GM12878 (cell line): ENCODE measurements at regions not wholly inside any gene's neighbourhood (a gene's known extent, or its start where the extent isn't known, plus 50 kb on each side); places are given as distances from the start of the nearest gene placed in this dataset.

Experiments used
- ATAC-seq: fragments of 200-7000 bp; cut with Tn5 transposase; 3 replicates; pipeline ENCODE4 v1.9.1; 2020; ENCODE audit warnings: mild to moderate bottlenecking, moderate library complexity
- BruUV-seq: library from RNA; stranded (reverse); fragments of 400-500 nt; replicated peaks from 2 replicates; lab custom pipeline; 2021; lab: Mats Ljungman, UMichigan
- CTCF ChIA-PET: fragments of 300-600 bp; sonication (Branson Sonifier 250); formaldehyde crosslinking; extraction: SDS; loops from one replicate; lab custom pipeline; 2021; ENCODE audit warnings: inconsistent platforms; lab: Yijun Ruan, JAX
- POLR2A ChIA-PET: fragments of 350-600 bp; formaldehyde crosslinking; extraction: SDS; loops from one replicate; lab custom pipeline; 2021; ENCODE audit warnings: inconsistent platforms; lab: Charles Lee
- RAD21 ChIA-PET: fragments of 300-600 bp; sonication (Branson Sonifier 250); formaldehyde crosslinking; loops from one replicate; lab custom pipeline; 2023; ENCODE audit warnings: antibody characterized with exemption; ENCODE audit not compliant: unreplicated experiment; lab: Charles Lee
- SMC1A ChIA-PET: fragments of 300-600 bp; sonication (Branson Sonifier 250); formaldehyde crosslinking; loops from one replicate; lab custom pipeline; 2023; ENCODE audit not compliant: unreplicated experiment, uncharacterized antibody; lab: Charles Lee
- DNase-seq: peaks from one replicate; pipeline ENCODE4 v3.0.0-alpha.2; 2011; ENCODE audit warnings: low read depth, low spot score
- FAIRE-seq: peaks from 3 replicates; lab custom pipeline; 2011; peaks lifted over from hg19 to GRCh38; lab: Jason Lieb, UNC
- H2AFZ ChIP-seq: 2 replicates; pipeline ENCODE4 v1.6.0; 2011; ENCODE audit warnings: low read depth, low read length, control low read depth; ENCODE audit not compliant: control insufficient read depth
- H3K27ac ChIP-seq: 2 replicates; pipeline ENCODE4 v1.5.1; 2011; ENCODE audit warnings: control low read depth; ENCODE audit not compliant: control insufficient read depth, insufficient read depth
- H3K27me3 ChIP-seq, 2 experiments: replicated peaks in 1 of 2; 2 replicates each; pipeline versions ENCODE4 v1.6.0 to v1.6.1; 2011; ENCODE audit warnings: low read length in 1 of 2; ENCODE audit not compliant: control insufficient read depth in 2 of 2, insufficient read depth in 2 of 2
- H3K36me3 ChIP-seq, 2 experiments: 2 replicates each; pipeline ENCODE4 v1.5.1; 2011; ENCODE audit warnings: low read length in 1 of 2; ENCODE audit not compliant: control insufficient read depth in 2 of 2, insufficient read depth in 2 of 2
- H3K4me1 ChIP-seq: 2 replicates; pipeline ENCODE4 v1.6.1; 2011; ENCODE audit warnings: mild to moderate bottlenecking, low read length, moderate library complexity, mixed read lengths; ENCODE audit not compliant: control insufficient read depth, insufficient read depth
- H3K4me2 ChIP-seq: 2 replicates; pipeline ENCODE4 v1.6.0; 2011; ENCODE audit warnings: control low read depth; ENCODE audit not compliant: control insufficient read depth, insufficient read depth
- H3K4me3 ChIP-seq: fragments of 200-600 bp; sonication (generic); 2 replicates; pipeline ENCODE4 v1.5.1; 2016
- H3K79me2 ChIP-seq: 2 replicates; pipeline ENCODE4 v1.6.0; 2011; ENCODE audit warnings: low read length; ENCODE audit not compliant: control insufficient read depth, insufficient read depth
- H3K9ac ChIP-seq: 2 replicates; pipeline ENCODE4 v1.8.0; 2011; ENCODE audit warnings: low read length, control low read depth, mixed read lengths; ENCODE audit not compliant: control insufficient read depth, insufficient read depth
- H3K9me3 ChIP-seq: replicated peaks from 3 replicates; pipeline ENCODE4 v1.5.1; 2011; ENCODE audit warnings: mild to moderate bottlenecking, low read length; ENCODE audit not compliant: control insufficient read depth, insufficient read depth
- H4K20me1 ChIP-seq: 2 replicates; pipeline ENCODE4 v1.6.0; 2011; ENCODE audit not compliant: control insufficient read depth, insufficient read depth
- PAX5 ChIP-seq: IDR thresholded peaks from 2 replicates; pipeline ENCODE4 v1.6.1; 2011; ENCODE audit warnings: low read depth, low read length, borderline replicate concordance
- PBX3 ChIP-seq: IDR thresholded peaks from 2 replicates; pipeline ENCODE4 v1.6.1; 2011; ENCODE audit warnings: mild to moderate bottlenecking, low read depth, low read length, moderate library complexity; ENCODE audit not compliant: insufficient replicate concordance
- RAD51 ChIP-seq: fragments of 450-650 bp; IDR thresholded peaks from 2 replicates; pipeline ENCODE4 v1.6.1; 2016; ENCODE audit warnings: moderate library complexity, mild to moderate bottlenecking, inconsistent platforms
- RELA ChIP-seq: fragments of 450-650 bp; IDR thresholded peaks from 2 replicates; pipeline ENCODE4 v1.8.0; 2014; ENCODE audit warnings: borderline replicate concordance; ENCODE audit not compliant: partially characterized antibody
- SPI1 ChIP-seq: IDR thresholded peaks from 2 replicates; pipeline ENCODE4 v1.6.1; 2011; ENCODE audit warnings: low read depth, mild to moderate bottlenecking, low read length, moderate library complexity, borderline replicate concordance; ENCODE audit not compliant: insufficient read depth
- YBX1 ChIP-seq: fragments of 450-650 bp; IDR thresholded peaks from 2 replicates; pipeline ENCODE4 v1.6.1; 2016; ENCODE audit warnings: antibody characterized with exemption
- ZNF207 ChIP-seq: fragments of 450-650 bp; IDR thresholded peaks from 2 replicates; pipeline ENCODE4 v1.6.1; 2014; ENCODE audit warnings: antibody characterized with exemption, mild to moderate bottlenecking, borderline replicate concordance
- WGBS: methylation state at CpG from one replicate; pipeline ENCODE4 v1.1.6; 2016; ENCODE audit warnings: low lambda C conversion rate; ENCODE audit not compliant: insufficient replicate concordance, insufficient coverage; ENCODE audit errors: missing lambda C conversion rate; 5-methylcytosine and 5-hydroxymethylcytosine counted together
- in situ Hi-C: fragments of 300-500 bp; cut with MboI; formaldehyde crosslinking; loops from 9 replicates; pipeline ENCODE4 v1.14.3; 2018; ENCODE audit warnings: mixed read lengths
- intact Hi-C: fragments of 100-400 bp; cut with micrococcal nuclease; formaldehyde crosslinking; loops from one replicate; pipeline ENCODE4 v1.14.2; 2022; ENCODE audit not compliant: unreplicated experiment
- TF ChIP-seq, protein P1 (sequence below): fragments of 450-650 bp; formaldehyde crosslinking; IDR thresholded peaks from 2 replicates; pipeline ENCODE4 v1.5.0; 2022; ENCODE audit warnings: mild to moderate bottlenecking, missing genetic modification characterization

DNA sequence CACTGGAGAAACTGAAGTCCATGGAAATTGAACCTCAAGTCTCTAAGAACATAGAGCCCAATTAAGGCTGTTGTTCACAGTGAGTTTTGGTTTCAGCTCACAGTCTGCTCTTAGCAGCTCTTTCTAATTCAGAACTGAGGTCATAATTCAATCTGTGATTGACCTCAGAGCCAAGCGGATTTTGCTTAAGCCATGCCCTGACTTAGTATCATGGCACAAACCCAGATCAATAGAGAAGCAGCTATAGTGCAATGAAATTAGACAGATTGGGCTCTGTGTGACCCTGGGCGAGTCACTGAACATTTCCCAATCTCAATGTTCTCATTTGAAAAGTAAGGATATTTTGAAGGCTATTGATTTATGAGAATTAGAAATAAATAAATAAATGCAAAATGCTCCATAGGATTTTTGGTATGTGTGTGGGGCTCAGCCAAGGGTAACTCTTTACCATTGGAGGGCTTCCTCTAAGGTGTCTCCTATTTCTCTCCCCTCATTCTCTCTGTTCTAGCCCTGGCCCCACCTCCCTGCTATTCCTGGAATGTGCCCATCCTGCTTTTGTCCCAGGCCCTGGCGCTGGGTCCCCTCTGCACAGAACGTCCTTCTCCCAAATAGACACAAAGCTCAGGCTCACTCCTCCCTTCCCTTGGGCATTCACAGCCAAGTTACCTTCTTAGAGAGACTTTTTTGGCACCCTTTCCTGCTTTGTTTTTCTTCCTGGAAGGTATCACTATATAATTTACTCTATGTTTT is 239.6 kb downstream of the LPIN1 start (continued):
- TF ChIP-seq, protein P1, sequence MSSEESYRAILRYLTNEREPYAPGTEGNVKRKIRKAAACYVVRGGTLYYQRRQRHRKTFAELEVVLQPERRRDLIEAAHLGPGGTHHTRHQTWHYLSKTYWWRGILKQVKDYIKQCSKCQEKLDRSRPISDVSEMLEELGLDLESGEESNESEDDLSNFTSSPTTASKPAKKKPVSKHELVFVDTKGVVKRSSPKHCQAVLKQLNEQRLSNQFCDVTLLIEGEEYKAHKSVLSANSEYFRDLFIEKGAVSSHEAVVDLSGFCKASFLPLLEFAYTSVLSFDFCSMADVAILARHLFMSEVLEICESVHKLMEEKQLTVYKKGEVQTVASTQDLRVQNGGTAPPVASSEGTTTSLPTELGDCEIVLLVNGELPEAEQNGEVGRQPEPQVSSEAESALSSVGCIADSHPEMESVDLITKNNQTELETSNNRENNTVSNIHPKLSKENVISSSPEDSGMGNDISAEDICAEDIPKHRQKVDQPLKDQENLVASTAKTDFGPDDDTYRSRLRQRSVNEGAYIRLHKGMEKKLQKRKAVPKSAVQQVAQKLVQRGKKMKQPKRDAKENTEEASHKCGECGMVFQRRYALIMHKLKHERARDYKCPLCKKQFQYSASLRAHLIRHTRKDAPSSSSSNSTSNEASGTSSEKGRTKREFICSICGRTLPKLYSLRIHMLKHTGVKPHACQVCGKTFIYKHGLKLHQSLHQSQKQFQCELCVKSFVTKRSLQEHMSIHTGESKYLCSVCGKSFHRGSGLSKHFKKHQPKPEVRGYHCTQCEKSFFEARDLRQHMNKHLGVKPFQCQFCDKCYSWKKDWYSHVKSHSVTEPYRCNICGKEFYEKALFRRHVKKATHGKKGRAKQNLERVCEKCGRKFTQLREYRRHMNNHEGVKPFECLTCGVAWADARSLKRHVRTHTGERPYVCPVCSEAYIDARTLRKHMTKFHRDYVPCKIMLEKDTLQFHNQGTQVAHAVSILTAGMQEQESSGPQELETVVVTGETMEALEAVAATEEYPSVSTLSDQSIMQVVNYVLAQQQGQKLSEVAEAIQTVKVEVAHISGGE (CRISPR knock-in tag), result no peak
- TF ChIP-seq SPI1 (no peak), YBX1 (no peak), PBX3 (no peak), ZNF207 (no peak), RELA (no peak)

GRCh38 chr2:11987151-11987550 is 240.7 kb downstream of the LPIN1 start:
- ChIA-PET RAD21 (no interaction called here), CTCF (interaction anchor here (1.0 kb wide), 1 partner anchor 9 kb away, joined by 4 read pairs; no protein-coding TSS in a partner anchor)
- no peak for FAIRE-seq
- H2AFZ ChIP-seq, result no peak overlapping the region
- intact Hi-C loops, result no loop called here
- TF ChIP-seq RAD51 (no peak), PAX5 (no peak)
- TF ChIP-seq, all 136 proteins: peak for 0
- Histone ChIP-seq H4K20me1 (no peaks in the 10 kb centered on the region), H3K4me3 (no peak overlapping the region), H3K9me3 (no peaks in the 10 kb centered on the region; the same call in 2 of the 3 replicates), H3K36me3 (peaks cover 0 to 10% of the 10 kb centered on the region in 2 experiments; a peak in 3 of 4 replicates), H3K27ac (no peak overlapping the region), H3K27me3 (no peaks in the 10 kb centered on the region), H3K4me1 (no peaks in the 10 kb centered on the region), H3K4me2 (no peak overlapping the region), H3K79me2 (no peaks in the 10 kb centered on the region), H3K9ac (no peak overlapping the region)
- no TSS peak for BruUV-seq
- ChIA-PET POLR2A (interaction anchor here (0.7 to 1.2 kb wide), 2 partner anchors 19 to 796 kb away, joined by 3 to 6 read pairs; no protein-coding TSS in a partner anchor), SMC1A (interaction anchor here (0.6 to 2.6 kb wide), 5 partner anchors 9 to 83 kb away, joined by 3 to 11 read pairs (median 5); no protein-coding TSS in a partner anchor)
- DNase-seq (no peak), ATAC-seq (no peak)
- in situ Hi-C loops, result no loop called here
- 74% methylated on average over 3 of the region's 3 CpGs for WGBS
